PFSK-1 (cell line): ENCODE measurements at regions not wholly inside any gene's neighbourhood (a gene's known extent, or its start where the extent isn't known, plus 50 kb on each side); places are given as distances from the start of the nearest gene placed in this dataset.

Experiments used
- POLR2AphosphoS5 ChIP-seq: IDR thresholded peaks from 2 replicates; pipeline ENCODE4 v1.6.1; 2012; ENCODE audit warnings: low read depth, mild to moderate bottlenecking, control low read depth, low read length, moderate library complexity
- REST ChIP-seq, 2 experiments: IDR thresholded peaks; 2 replicates each; pipeline versions ENCODE4 v1.6.1 to v1.8.0; 2011 to 2012; ENCODE audit warnings: low read depth in 2 of 2, low read length in 2 of 2, control low read depth in 1 of 2, inconsistent platforms in 1 of 2, mild to moderate bottlenecking in 1 of 2, moderate library complexity in 1 of 2; ENCODE audit not compliant: insufficient read depth in 1 of 2
- TAF1 ChIP-seq: IDR thresholded peaks from 2 replicates; pipeline ENCODE4 v1.6.1; 2012; ENCODE audit warnings: low read length, control low read depth, borderline replicate concordance; ENCODE audit not compliant: insufficient read depth

- TF ChIP-seq POLR2AphosphoS5: no peak
- TF ChIP-seq TAF1: no peak
- TF ChIP-seq REST (IDR thresholded peaks at IDR 0.05; ENCODE audit: insufficient read depth in 1 of 2, low read depth in 2 of 2, low read length in 2 of 2): no peak
Observed at GRCh38 chr9:89969881-89970639, 365.2 kb downstream of the GADD45G start.
